ENCODE measurements at regions not wholly inside any gene's neighbourhood (a gene's known extent, or its start where the extent isn't known, plus 50 kb on each side); places are given as distances from the start of the nearest gene placed in this dataset.
"Not testable (repeated sequence)": the region's sequence is repeated elsewhere in the genome, so short reads cannot be mapped to it uniquely, and the experiment has no call there.

DNA sequence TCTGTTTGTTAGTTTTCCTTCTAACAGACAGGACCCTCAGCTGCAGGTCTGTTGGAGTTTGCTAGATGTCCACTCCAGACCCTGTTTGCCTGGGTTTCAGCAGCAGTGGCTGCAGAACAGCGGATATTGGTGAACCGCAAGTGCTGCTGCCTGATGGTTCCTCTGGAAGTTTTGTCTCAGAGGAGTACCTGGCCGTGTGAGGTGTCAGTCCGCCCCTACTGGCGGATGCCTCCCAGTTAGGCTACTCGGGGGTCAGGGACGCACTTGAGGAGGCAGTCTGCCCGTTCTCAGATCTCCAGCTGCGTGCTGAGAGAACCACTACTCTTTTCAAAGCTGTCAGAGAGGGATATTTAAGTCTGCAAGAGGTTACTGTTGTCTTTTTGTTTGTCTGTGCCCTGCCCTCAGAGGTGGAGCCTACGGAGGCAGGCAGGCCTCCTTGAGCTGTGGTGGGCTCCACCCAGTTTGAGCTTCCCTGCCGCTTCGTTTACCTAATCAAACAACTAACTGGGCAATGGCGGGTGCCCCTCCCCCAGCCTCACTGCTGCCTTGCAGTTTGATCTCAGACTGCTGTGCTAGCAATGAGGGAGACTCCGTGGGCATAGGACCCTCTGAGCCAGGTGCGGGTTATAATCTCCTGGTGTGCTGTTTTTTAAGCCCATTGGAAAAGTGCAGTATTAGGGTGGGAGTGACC lies 634.3 kb upstream of the CHD1 start:
- DNase-seq = not testable (repeated sequence)

- DNase-seq = no peak
Observed at GRCh38 chr5:99553211-99553810, 624.5 kb upstream of the CHD1 start.

GRCh38 chr5:99544356-99544755 lies 615.5 kb upstream of the CHD1 start:
- DNase-seq = no peak

GRCh38 chr5:99543841-99544240 lies 615.0 kb upstream of the CHD1 start:
- no peak for DNase-seq

- DNase-seq = not testable (repeated sequence)
Observed at GRCh38 chr5:99534241-99534640, 605.4 kb upstream of the CHD1 start.

DNA sequence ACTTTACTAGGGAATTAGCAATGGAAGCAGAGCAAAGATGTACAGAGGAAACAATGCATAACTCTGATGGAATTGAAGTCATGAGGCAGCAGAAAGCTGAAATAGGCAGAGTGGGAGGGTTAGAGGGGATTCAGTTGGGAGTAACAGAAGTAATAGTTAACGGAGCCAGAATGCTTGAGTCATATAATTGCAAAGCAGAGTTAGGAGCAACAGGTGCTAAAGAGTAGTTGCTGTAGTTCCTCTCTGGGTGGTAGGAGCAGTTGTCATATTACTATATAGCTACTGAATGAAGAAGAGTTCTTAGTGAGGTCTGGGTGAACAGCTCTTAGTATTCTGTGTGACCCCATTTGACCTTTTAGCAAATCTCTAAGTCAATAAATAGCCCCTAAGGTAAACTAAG lies 592.9 kb upstream of the CHD1 start:
- not testable (repeated sequence) for DNase-seq

DNA sequence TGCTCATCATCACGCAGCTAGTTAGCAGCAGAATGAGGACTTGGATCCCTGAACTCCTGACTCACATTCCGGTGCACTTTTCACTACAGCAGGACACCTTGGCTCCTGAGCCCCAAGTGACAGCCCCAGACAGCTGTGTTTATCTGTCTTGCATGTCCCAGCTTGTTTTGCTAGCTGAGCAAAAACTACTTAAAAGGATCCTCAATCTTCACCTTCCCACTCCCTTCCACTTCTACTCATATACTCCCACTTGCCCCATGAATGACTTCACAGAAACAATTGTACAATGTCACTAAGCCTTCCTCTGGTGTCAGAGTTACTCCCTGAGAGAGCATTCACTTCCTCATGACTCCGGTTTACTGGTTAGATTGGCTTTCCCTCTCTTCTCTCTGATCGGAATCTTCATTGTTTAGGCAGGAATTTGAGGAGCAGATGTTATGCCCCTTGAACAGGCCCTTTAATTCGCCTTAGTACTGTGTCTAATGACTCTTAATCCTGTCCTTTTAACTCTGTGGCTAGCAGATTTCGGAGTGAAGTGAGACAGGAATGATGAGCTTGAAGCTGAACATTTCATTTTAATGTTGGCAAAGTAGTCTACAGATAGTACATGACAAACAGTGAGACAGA lies 587.2 kb upstream of the CHD1 start:
- DNase-seq = not testable (repeated sequence)

DNA sequence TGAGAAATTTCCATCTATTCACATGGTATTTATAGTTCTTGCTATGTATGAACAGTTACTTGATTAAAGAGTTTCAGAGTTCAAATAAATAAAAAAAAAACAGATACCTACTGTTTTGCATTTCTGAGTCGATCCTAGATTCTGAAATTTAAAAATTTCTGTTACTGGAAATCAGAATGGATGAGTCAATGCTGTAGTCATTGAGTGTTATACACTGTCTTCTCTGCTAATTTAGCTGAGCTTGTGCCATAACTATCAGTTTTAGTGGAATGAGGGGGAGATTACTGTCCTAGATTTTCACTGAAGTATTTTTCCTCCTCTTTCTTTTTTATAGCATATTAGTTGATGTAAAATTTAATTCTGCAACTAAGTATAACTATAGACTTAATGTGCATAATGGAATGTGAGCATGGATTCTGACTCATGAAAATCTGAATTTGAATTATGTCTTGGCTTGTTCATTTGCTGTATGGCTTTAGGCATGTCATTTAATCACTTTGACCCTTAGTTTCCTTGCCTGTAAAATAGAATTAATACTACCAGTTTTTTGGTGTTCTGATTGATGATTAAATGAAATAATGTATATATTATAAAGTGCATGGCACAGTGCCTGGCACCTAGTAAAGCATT lies 581.5 kb upstream of the CHD1 start:
- DNase-seq = not testable (repeated sequence)

DNA sequence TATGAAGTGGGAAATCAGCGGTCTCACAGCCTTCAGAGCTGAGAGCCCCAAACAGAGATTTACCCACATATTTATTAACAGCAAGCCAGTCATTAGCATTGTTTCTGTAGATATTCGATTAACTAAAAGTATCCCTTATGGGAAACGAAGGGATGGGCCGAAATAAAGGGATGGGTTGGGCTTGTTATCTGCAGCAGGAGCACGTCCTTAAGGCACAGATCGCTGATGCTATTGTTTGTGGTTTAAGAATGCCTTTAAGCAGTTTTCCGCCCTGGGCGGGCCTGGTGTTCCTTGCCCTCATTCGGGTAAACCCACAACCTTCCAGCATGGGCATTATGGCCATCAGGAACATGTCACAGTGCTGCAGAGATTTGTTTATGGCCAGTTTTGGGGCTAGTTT lies 580.3 kb upstream of the CHD1 start:
- DNase-seq = not testable (repeated sequence)

DNA sequence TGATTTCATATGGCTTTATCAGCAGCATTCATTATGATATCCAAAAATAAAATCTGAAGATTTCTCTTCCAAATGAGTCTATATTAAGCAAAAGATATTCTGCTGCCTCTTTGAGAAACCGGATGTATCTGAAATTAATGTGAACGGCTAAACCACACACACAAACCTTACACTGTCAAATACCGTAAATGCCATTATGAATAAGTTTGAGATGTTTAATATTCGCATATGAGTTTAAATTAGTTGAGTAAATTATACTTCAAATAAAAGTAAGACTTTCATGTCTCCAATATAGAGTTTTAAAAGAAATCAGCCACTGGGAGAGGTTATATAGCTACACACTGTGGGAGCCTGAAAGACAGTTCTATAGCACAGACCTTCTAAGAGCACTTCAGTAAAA lies 566.6 kb upstream of the CHD1 start:
- DNase-seq = not testable (repeated sequence)

- not testable (repeated sequence) for DNase-seq
Observed at GRCh38 chr5:99478450-99478849, 549.6 kb upstream of the CHD1 start.

GRCh38 chr5:99473328-99473727 lies 544.5 kb upstream of the CHD1 start:
- DNase-seq = not testable (repeated sequence)

DNA sequence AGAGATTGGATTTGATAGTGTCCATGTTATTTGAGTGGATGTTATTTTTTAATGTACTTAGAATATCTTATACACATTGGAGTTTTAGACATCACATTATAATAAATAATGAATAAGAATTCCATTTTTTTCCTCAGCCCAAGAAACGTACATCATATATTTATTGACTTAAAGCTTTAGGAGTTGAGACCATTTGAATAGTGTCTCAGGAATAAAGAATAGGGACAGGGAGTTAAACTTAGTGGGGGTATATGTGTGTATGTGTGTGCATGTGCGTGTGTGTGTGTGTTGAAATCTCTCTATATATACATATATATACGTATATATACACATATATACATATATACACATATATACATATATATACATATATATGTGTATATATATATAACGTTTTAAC lies 542.9 kb upstream of the CHD1 start:
- not testable (repeated sequence) for DNase-seq

DNA sequence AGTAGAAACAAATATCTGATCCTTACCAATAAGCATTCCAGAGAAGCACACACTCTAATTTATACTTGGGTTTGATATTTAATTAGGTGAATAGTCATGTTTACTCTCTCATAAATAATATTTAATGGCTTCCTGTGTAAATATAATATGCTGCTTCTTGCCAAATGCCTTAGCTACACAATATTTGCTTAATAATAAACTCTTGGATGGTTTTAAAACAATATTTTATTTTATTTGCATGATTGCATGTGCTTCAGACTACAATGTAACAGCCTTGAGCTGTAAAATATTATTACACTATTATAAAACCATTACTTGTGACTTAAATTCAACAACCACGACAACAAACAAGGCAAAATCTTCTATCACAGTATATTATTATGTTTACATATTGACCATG lies 542.4 kb upstream of the CHD1 start:
- not testable (repeated sequence) for DNase-seq

DNA sequence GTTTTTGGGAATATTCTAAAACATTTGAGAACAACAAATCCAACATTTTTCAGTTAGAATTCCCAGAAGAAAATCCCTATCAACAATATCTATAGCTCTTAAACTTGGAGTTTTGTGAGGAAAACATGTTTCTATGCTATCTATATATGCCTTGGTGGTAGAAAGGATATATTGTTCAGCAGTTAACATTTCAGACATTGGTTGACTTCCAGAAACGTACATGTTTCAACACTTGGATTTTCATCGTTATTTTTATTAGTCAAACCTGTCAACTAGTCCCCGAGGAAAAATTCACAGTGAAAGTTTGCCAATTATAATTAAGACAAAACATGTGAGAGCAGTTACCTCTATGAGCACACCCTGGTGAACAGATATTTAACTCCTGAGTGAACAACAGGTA lies 541.8 kb upstream of the CHD1 start:
- not testable (repeated sequence) for DNase-seq

GRCh38 chr5:99460701-99461100 lies 531.9 kb upstream of the CHD1 start:
- DNase-seq = no peak

DNA sequence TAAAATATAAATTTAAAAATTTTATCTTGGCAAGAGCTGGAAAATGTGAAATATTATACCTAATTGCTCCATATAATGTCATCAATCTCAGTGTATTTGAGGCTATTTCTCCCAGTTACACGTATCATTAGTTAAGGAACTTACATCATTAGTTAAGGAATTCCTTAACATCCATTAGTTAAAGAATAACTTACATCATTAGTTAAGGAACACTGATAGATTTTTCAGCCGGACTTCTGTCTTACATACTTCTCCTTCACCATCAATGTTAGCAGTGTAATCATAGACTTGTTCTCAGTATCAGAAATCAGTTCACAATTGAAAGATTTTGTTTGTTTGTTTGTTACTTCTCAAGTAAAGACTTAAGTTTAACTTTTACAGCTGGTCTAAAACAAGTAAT lies 524.4 kb upstream of the CHD1 start:
- no peak for DNase-seq

DNA sequence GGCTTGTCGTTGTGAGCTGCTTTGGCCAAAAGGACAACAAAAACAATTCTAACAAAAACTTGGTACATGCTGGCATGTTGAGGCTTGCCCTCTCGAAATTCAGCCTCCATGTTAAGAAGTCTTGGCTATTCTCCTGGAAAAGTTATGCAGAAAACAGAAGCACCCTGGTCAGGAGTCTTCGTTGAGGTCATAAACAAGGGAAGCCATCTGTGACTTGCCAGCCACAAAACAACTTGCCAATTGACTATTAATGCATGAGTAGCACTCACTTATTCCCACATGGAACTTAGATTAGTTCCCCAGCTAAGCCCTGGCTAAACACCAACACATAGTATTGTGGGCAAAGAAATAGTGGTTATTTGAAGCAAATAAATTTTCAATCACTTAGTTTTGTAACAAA lies 521.0 kb upstream of the CHD1 start:
- DNase-seq = no peak

- DNase-seq = no peak
Observed at GRCh38 chr5:99445805-99446204, 517.0 kb upstream of the CHD1 start.

DNA sequence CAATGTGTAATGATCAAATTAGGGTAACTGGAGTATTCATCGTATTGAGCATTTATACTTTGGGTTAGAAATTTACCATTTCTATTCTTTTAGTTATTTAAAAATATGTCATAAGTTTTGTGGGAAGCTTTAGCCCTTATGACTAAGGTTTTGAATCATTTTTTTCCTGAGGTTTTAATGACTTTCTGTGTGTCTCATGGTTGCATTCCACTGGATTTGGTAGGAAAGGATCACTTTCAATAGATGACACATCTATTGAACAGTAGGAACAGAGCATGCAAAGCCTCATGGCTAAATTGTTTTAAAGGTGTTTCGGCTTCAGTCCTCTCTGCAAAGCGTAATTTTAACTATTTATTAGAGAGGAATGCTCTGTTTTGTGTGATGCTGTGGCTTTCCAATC lies 512.4 kb upstream of the CHD1 start:
- DNase-seq = no peak

DNA sequence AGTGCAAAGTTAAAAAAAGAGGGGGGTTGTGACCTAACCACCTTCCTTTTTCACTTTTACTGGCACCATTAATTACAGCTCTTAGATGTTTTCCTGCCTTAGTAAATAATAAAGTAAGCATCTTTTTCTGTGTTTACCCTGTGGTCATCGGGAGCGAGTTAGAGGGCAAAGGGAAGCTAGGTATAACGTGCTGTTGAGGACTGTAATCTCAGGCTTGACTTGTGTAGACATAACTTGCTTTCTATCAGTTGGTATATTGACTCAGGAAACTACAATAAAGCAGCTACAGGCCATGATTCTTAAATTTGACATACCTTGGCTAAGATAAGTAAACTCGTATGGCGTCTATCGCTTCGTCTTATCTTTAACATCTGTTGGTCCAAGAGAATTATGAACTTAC lies 509.8 kb upstream of the CHD1 start:
- no peak for DNase-seq

DNA sequence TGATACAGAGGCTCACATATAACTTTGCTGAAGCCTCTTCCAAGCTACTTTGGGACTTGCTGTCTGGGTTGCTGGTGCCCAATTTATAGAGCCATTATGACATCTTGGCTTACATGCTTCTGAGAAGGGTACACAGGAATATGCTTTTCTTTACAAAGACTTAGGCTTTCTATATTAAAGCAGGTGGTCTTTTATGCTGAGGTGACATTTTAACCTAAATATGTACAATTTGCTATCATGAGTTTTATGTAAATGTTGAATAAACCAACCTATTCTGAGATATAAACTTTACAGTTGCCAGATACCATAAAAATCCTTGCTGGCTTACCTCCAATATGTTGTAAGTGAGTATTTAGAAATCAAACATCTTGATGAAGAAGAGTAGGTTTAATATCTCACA lies 509.2 kb upstream of the CHD1 start:
- DNase-seq = no peak

- not testable (repeated sequence) for DNase-seq
Observed at GRCh38 chr5:99423396-99423795, 494.6 kb upstream of the CHD1 start.

DNA sequence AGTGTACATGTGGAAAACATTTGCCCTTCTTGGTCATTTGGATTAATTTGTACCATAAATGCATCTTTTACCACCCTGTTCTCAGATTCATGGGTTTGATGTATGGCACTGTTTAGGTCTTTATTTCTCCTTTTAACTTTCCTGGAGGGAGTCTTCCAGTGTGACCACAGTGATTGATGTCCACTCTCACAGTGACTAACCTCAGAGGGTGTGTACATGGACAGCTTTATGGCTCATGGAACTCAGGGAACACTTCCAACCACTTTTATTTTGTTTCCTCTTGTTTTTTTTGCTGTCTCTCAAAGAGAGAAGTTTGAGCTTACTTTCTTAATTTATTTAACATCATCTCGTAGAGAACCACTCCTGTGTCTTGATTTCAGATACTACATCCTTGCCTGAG lies 489.8 kb upstream of the CHD1 start:
- not testable (repeated sequence) for DNase-seq

All from stimulated activated CD4-positive, alpha-beta T cell treated with anti-CD3 and anti-CD28 coated beads, Interleukin-4, amount 100 ng/mL, for 4 hours (primary cell).